GM12878 (cell line): ENCODE measurements at regions not wholly inside any gene's neighbourhood (a gene's known extent, or its start where the extent isn't known, plus 50 kb on each side); places are given as distances from the start of the nearest gene placed in this dataset.

ENCODE experiments used
- ATAC-seq: fragments of 200-7000 bp; cut with Tn5 transposase; 3 replicates; pipeline ENCODE4 v1.9.1; 2020; ENCODE audit warnings: mild to moderate bottlenecking, moderate library complexity
- BruUV-seq: library from RNA; stranded (reverse); fragments of 400-500 nt; replicated peaks from 2 replicates; lab custom pipeline; 2021; lab: Mats Ljungman, UMichigan
- CTCF ChIA-PET: fragments of 300-600 bp; sonication (Branson Sonifier 250); formaldehyde crosslinking; extraction: SDS; loops from one replicate; lab custom pipeline; 2021; ENCODE audit warnings: inconsistent platforms; lab: Yijun Ruan, JAX
- POLR2A ChIA-PET: fragments of 350-600 bp; formaldehyde crosslinking; extraction: SDS; loops from one replicate; lab custom pipeline; 2021; ENCODE audit warnings: inconsistent platforms; lab: Charles Lee
- RAD21 ChIA-PET: fragments of 300-600 bp; sonication (Branson Sonifier 250); formaldehyde crosslinking; loops from one replicate; lab custom pipeline; 2023; ENCODE audit warnings: antibody characterized with exemption; ENCODE audit not compliant: unreplicated experiment; lab: Charles Lee
- SMC1A ChIA-PET: fragments of 300-600 bp; sonication (Branson Sonifier 250); formaldehyde crosslinking; loops from one replicate; lab custom pipeline; 2023; ENCODE audit not compliant: unreplicated experiment, uncharacterized antibody; lab: Charles Lee
- DNase-seq: peaks from one replicate; pipeline ENCODE4 v3.0.0-alpha.2; 2011; ENCODE audit warnings: low read depth, low spot score
- FAIRE-seq: peaks from 3 replicates; lab custom pipeline; 2011; peaks lifted over from hg19 to GRCh38; lab: Jason Lieb, UNC
- H2AFZ ChIP-seq: 2 replicates; pipeline ENCODE4 v1.6.0; 2011; ENCODE audit warnings: low read depth, low read length, control low read depth; ENCODE audit not compliant: control insufficient read depth
- H3K27ac ChIP-seq: 2 replicates; pipeline ENCODE4 v1.5.1; 2011; ENCODE audit warnings: control low read depth; ENCODE audit not compliant: control insufficient read depth, insufficient read depth
- H3K27me3 ChIP-seq, 2 experiments: replicated peaks in 1 of 2; 2 replicates each; pipeline versions ENCODE4 v1.6.0 to v1.6.1; 2011; ENCODE audit warnings: low read length in 1 of 2; ENCODE audit not compliant: control insufficient read depth in 2 of 2, insufficient read depth in 2 of 2
- H3K36me3 ChIP-seq, 2 experiments: 2 replicates each; pipeline ENCODE4 v1.5.1; 2011; ENCODE audit warnings: low read length in 1 of 2; ENCODE audit not compliant: control insufficient read depth in 2 of 2, insufficient read depth in 2 of 2
- H3K4me1 ChIP-seq: 2 replicates; pipeline ENCODE4 v1.6.1; 2011; ENCODE audit warnings: mild to moderate bottlenecking, low read length, moderate library complexity, mixed read lengths; ENCODE audit not compliant: control insufficient read depth, insufficient read depth
- H3K4me2 ChIP-seq: 2 replicates; pipeline ENCODE4 v1.6.0; 2011; ENCODE audit warnings: control low read depth; ENCODE audit not compliant: control insufficient read depth, insufficient read depth
- H3K4me3 ChIP-seq: fragments of 200-600 bp; sonication (generic); 2 replicates; pipeline ENCODE4 v1.5.1; 2016
- H3K79me2 ChIP-seq: 2 replicates; pipeline ENCODE4 v1.6.0; 2011; ENCODE audit warnings: low read length; ENCODE audit not compliant: control insufficient read depth, insufficient read depth
- H3K9ac ChIP-seq: 2 replicates; pipeline ENCODE4 v1.8.0; 2011; ENCODE audit warnings: low read length, control low read depth, mixed read lengths; ENCODE audit not compliant: control insufficient read depth, insufficient read depth
- H3K9me3 ChIP-seq: replicated peaks from 3 replicates; pipeline ENCODE4 v1.5.1; 2011; ENCODE audit warnings: mild to moderate bottlenecking, low read length; ENCODE audit not compliant: control insufficient read depth, insufficient read depth
- H4K20me1 ChIP-seq: 2 replicates; pipeline ENCODE4 v1.6.0; 2011; ENCODE audit not compliant: control insufficient read depth, insufficient read depth
- BCL11A ChIP-seq: IDR thresholded peaks from 2 replicates; pipeline ENCODE4 v1.6.1; 2011; ENCODE audit warnings: low read depth, low read length
- CHD1 ChIP-seq: IDR thresholded peaks from 2 replicates; pipeline ENCODE4 v1.6.1; 2012; ENCODE audit warnings: low read depth, low read length, improper control_type of control experiment
- CREM ChIP-seq: IDR thresholded peaks from 2 replicates; pipeline ENCODE4 v1.6.1; 2014; ENCODE audit warnings: antibody characterized with exemption, low read depth
- EED ChIP-seq: sonication (generic); IDR thresholded peaks from 2 replicates; pipeline ENCODE4 v1.6.1; 2016; ENCODE audit warnings: antibody characterized with exemption, low read depth
- FOS ChIP-seq: IDR thresholded peaks from 3 replicates; pipeline ENCODE4 v1.6.1; 2011; ENCODE audit warnings: borderline replicate concordance; ENCODE audit not compliant: insufficient read length; ENCODE audit errors: extremely low read depth
- FOXK2 ChIP-seq: fragments of 450-650 bp; IDR thresholded peaks from 2 replicates; pipeline ENCODE4 v1.6.1; 2017; ENCODE audit warnings: mild to moderate bottlenecking, moderate library complexity
- LARP7 ChIP-seq: fragments of 450-650 bp; IDR thresholded peaks from 2 replicates; pipeline ENCODE4 v1.6.1; 2017; ENCODE audit warnings: mild to moderate bottlenecking
- NFYB ChIP-seq: IDR thresholded peaks from 2 replicates; pipeline ENCODE4 v1.6.1; 2011; ENCODE audit warnings: low read depth, mild to moderate bottlenecking, low read length, improper control_type of control experiment, moderate library complexity; ENCODE audit not compliant: insufficient read depth
- SP1 ChIP-seq: IDR thresholded peaks from one replicate; pipeline ENCODE4 v1.6.1; 2011; ENCODE audit warnings: low read depth, low read length
- SREBF2 ChIP-seq: IDR thresholded peaks from 2 replicates; pipeline ENCODE4 v1.6.1; 2012; ENCODE audit warnings: mild to moderate bottlenecking, low read length
- SUPT20H ChIP-seq: IDR thresholded peaks from 2 replicates; pipeline ENCODE4 v1.6.1; 2011; ENCODE audit warnings: low read depth, mild to moderate bottlenecking, low read length, moderate library complexity, borderline replicate concordance; ENCODE audit not compliant: control insufficient read depth
- TAF1 ChIP-seq: IDR thresholded peaks from 2 replicates; pipeline ENCODE4 v1.6.1; 2011; ENCODE audit warnings: mild to moderate bottlenecking, low read depth, low read length, borderline replicate concordance
- WGBS: methylation state at CpG from one replicate; pipeline ENCODE4 v1.1.6; 2016; ENCODE audit warnings: low lambda C conversion rate; ENCODE audit not compliant: insufficient replicate concordance, insufficient coverage; ENCODE audit errors: missing lambda C conversion rate; 5-methylcytosine and 5-hydroxymethylcytosine counted together
- in situ Hi-C: fragments of 300-500 bp; cut with MboI; formaldehyde crosslinking; loops from 9 replicates; pipeline ENCODE4 v1.14.3; 2018; ENCODE audit warnings: mixed read lengths
- intact Hi-C: fragments of 100-400 bp; cut with micrococcal nuclease; formaldehyde crosslinking; loops from one replicate; pipeline ENCODE4 v1.14.2; 2022; ENCODE audit not compliant: unreplicated experiment
- TF ChIP-seq, protein P1 (sequence below): fragments of 450-650 bp; formaldehyde crosslinking; IDR thresholded peaks from 2 replicates; pipeline ENCODE4 v1.5.0; 2022; ENCODE audit warnings: mild to moderate bottlenecking, missing genetic modification characterization
- TF ChIP-seq, protein P2 (sequence below): fragments of 450-650 bp; IDR thresholded peaks from 2 replicates; pipeline ENCODE4 v1.6.1; 2018; ENCODE audit warnings: mild to moderate bottlenecking, low read depth, moderate library complexity; ENCODE audit not compliant: partially characterized antibody

DNA sequence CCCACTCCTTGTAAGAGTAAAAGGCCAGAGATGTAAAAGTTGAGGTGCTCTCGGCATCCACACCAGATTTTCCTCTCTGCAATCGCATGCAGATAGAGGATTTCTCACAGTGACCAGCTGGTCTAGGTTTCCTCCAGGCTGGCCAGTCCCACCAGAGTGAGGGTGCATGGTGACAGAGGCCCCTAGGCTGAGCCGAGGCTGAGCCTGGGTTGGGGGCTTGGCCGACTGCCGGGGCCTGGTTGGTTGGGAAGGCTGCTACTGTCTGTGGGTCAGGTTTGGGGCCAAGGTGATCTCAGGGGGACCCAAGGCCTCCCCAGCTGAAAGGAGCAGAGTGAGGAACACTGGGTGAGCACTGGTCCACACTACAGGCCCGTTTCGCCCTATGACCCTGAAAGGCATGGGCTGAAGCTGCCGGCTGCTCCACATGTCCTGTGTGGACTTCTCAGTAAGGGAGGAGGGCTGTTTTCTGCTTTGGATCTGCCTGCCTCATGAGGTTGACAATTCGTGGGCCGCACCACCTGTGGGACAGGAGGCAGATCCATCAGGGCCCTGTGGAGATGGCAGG is 400.8 kb upstream of the IRX4 start:
- 25% methylated on average over 9 of the region's 10 CpGs for WGBS
- ATAC-seq (no peak), DNase-seq (no peak), FAIRE-seq (no peak)
- in situ Hi-C loops = no loop called here
- ChIA-PET SMC1A (no interaction called here), CTCF (no interaction called here), RAD21 (no interaction called here), POLR2A (no interaction called here)
- Histone ChIP-seq H3K4me1 (no peaks in the 10 kb centered on the region), H3K27ac (no peak overlapping the region), H2AFZ (no peak overlapping the region), H3K36me3 (no peaks in the 10 kb centered on the region), H3K9ac (no peak overlapping the region), H3K27me3 (no peaks in the 10 kb centered on the region), H3K4me3 (no peak overlapping the region), H4K20me1 (no peaks in the 10 kb centered on the region), H3K4me2 (no peak overlapping the region), H3K79me2 (no peaks in the 10 kb centered on the region), H3K9me3 (no peaks in the 10 kb centered on the region; the same call in 2 of the 3 replicates)
- intact Hi-C loops = no loop called here
- TF ChIP-seq FOXK2 (no peak), BCL11A (no peak), CHD1 (no peak), EED (no peak), FOS (no peak), SUPT20H (no peak), TAF1 (no peak), CREM (no peak), SP1 (no peak), NFYB (no peak), SREBF2 (no peak), LARP7 (no peak)
- TF ChIP-seq, protein P1, sequence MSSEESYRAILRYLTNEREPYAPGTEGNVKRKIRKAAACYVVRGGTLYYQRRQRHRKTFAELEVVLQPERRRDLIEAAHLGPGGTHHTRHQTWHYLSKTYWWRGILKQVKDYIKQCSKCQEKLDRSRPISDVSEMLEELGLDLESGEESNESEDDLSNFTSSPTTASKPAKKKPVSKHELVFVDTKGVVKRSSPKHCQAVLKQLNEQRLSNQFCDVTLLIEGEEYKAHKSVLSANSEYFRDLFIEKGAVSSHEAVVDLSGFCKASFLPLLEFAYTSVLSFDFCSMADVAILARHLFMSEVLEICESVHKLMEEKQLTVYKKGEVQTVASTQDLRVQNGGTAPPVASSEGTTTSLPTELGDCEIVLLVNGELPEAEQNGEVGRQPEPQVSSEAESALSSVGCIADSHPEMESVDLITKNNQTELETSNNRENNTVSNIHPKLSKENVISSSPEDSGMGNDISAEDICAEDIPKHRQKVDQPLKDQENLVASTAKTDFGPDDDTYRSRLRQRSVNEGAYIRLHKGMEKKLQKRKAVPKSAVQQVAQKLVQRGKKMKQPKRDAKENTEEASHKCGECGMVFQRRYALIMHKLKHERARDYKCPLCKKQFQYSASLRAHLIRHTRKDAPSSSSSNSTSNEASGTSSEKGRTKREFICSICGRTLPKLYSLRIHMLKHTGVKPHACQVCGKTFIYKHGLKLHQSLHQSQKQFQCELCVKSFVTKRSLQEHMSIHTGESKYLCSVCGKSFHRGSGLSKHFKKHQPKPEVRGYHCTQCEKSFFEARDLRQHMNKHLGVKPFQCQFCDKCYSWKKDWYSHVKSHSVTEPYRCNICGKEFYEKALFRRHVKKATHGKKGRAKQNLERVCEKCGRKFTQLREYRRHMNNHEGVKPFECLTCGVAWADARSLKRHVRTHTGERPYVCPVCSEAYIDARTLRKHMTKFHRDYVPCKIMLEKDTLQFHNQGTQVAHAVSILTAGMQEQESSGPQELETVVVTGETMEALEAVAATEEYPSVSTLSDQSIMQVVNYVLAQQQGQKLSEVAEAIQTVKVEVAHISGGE (CRISPR knock-in tag) = no peak
- TF ChIP-seq, protein P2, sequence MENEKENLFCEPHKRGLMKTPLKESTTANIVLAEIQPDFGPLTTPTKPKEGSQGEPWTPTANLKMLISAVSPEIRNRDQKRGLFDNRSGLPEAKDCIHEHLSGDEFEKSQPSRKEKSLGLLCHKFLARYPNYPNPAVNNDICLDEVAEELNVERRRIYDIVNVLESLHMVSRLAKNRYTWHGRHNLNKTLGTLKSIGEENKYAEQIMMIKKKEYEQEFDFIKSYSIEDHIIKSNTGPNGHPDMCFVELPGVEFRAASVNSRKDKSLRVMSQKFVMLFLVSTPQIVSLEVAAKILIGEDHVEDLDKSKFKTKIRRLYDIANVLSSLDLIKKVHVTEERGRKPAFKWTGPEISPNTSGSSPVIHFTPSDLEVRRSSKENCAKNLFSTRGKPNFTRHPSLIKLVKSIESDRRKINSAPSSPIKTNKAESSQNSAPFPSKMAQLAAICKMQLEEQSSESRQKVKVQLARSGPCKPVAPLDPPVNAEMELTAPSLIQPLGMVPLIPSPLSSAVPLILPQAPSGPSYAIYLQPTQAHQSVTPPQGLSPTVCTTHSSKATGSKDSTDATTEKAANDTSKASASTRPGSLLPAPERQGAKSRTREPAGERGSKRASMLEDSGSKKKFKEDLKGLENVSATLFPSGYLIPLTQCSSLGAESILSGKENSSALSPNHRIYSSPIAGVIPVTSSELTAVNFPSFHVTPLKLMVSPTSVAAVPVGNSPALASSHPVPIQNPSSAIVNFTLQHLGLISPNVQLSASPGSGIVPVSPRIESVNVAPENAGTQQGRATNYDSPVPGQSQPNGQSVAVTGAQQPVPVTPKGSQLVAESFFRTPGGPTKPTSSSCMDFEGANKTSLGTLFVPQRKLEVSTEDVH = no peak
- BruUV-seq = no TSS peak
